HG02642 (cell line): ENCODE measurements at regions not wholly inside any gene's neighbourhood (a gene's known extent, or its start where the extent isn't known, plus 50 kb on each side); places are given as distances from the start of the nearest gene placed in this dataset.
"Not testable (repeated sequence)": the region's sequence is repeated elsewhere in the genome, so short reads cannot be mapped to it uniquely, and the experiment has no call there.

ENCODE experiments used
- ATAC-seq: cut with Tn5 transposase; IDR thresholded peaks from one replicate; pipeline ENCODE4 v1.9.1; 2021; ENCODE audit warnings: mild to moderate bottlenecking; ENCODE audit not compliant: unreplicated experiment, poor library complexity

- no peak for ATAC-seq
Observed at GRCh38 chr1:157301477-157302198, 163.4 kb upstream of the ETV3 start.

DNA sequence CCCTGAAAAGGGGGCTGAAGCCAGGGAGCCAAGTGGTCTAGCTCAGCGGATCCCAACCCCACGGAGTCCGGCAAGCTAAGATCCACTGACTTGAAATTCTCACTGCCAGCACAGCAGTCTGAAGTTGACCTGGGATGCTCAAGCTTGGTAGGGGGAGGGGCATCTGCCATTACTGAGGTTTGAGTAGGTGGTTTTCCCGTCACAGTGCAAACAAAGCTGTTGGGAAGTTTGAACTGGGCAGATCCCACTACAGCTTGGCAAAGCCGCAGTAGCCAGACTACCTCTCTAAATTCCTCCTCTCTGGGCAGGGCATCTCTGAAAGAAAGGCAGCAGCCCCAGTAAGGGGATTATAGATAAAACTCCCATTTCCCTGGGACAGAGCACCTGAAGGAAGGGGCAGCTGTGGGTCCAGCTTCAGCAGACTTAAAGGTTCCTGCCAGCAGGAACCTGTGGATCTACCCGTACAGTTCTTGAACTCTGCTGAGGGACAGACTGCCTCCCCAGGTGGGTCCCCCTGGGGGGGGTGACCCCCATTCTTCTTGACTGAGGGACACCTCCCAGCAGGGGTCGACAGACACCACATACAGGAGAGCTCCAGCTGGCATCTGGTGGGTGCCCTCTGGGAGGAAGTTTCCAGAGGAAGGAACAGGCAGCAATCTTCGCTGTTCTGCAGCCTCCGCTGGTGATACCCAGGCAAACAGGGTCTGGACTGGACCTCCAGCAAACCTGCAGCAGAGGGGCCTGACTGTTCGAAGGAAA lies 156.4 kb upstream of the ETV3 start:
- not testable (repeated sequence) for ATAC-seq

DNA sequence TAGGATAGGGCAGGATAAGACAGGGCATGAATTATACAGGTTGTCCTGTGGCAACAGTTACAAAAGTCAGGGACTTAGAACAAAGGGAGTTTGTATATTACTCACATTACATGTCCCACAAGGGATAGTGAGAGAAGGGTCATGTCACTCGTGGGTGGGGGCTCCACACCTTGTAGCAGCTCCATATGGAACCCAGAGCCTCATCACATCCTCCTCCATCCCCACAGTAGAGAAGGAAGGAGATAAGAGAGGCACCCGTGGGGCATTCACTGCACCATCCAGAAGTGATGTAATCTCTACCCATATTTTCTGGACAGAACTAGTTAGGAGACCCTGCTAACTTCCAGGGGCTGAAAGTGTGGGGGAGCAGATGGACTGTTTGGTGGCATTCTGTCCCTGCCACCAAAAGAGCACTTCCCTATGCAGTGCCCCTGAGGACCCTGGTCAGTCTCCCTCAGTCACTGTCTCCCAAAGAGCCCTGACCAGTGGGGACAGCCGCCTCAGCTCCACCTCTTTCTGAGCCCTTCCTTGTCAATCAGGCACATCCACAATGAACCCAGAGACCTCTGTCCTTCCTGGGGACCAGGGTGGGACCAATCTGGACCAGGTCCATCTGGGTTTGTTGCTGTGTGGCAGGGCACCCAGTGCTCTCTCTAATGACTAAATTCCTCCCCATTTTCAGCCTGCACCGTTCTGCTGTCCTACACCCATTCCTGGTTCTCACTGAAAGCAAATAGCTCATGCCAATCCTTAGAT lies 154.8 kb upstream of the ETV3 start:
- no peak for ATAC-seq

GRCh38 chr1:157292302-157292701 lies 154.1 kb upstream of the ETV3 start:
- no peak for ATAC-seq

GRCh38 chr1:157291083-157291482 lies 152.9 kb upstream of the ETV3 start:
- no peak for ATAC-seq

DNA sequence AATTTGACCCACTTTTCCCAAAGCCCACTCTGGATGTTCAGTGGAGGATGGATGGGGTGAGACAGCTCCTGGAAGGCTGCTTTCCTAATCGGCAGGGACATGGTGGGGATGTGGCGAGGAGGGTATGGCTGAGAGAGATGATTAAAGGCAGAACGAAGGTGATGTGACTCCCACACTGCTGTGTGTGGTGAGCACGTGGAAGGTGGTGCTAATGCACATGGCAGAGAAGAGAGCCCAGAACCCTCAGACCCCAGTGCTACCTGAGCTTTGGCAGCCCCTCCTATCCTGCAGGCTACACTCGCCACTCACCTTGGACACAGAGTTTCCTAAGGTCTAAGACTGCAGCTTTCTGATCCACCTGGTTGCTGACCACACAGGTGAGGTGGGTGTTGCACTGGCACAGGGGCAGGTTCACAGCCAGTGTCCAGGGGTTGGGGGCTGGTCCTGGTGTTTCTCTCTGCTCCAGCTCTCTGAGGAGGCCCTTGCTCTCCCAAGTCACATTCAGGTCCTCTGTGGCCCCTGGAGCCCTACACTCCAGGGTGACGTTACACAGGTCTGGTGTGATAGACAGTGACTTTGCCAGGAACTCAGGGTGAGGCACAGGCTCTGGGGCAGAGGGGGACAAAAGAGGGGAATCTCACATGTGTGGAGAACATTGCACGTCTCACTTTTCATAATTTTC lies 151.4 kb upstream of the ETV3 start:
- ATAC-seq: no peak

DNA sequence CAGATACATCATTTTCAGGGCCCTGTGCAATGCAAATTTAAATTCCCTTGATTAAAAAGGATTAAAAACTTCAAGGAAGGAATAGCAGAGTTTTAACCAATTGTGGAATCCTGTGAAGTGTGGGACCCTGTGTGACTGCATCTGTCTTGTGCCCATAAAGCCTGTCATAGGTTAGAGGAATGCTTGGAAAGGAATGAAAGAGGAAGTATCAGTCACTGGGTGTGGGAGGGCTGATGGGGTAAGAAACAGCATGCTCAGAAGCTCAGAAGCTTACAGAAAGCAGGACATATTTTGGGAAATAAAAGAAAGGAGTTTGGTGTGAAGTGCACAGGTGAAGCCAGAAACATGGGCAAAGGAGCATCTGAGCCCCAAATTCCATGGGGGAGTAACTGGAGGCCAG lies 150.8 kb upstream of the ETV3 start:
- ATAC-seq: no peak

GRCh38 chr1:157288492-157288891 lies 150.3 kb upstream of the ETV3 start:
- ATAC-seq: no peak

DNA sequence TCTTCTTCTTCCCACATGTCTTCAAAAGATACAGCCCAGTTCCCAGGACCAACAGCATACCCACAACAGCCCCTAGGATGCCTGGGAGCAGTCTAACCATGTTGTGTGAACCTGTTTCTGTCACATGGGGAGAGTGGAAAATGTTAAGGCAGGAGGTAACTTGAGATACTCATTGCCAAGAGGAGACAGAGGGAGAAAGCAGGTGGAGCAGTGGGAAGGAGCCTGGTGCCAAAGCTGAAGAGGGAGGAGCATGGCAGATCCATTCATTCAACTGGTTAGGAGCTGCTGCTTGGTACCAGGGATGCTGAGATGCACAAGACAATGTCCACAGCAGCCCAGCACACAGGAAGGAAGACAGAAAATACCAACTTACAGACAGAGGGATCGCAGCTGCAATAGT lies 149.8 kb upstream of the ETV3 start:
- ATAC-seq: no peak

DNA sequence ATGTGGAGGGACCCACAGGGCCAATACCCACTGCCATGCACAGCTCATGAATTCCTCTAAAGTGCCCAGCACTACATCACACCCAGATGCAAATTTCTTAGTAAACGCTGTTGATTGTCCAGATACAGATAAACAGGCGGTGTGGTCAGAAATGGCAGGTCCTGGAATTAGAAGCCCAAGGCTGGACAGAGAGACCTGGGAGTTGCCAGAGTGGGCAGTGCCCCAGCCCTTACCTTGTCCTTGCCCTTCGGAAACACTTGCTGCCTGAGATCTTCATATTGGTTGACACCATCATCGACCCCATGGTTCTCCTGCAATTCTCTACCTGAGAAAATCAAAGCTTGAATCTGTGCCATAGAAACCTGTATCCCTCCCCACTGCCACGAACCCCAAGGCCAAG lies 149.3 kb upstream of the ETV3 start:
- ATAC-seq: no peak

GRCh38 chr1:157286646-157287420 lies 148.6 kb upstream of the ETV3 start:
- ATAC-seq: no peak

- no peak for ATAC-seq
Observed at GRCh38 chr1:157286096-157286495, 147.9 kb upstream of the ETV3 start.

GRCh38 chr1:157284451-157284850 lies 146.3 kb upstream of the ETV3 start:
- no peak for ATAC-seq

- no peak for ATAC-seq
Observed at GRCh38 chr1:157279802-157280140, 141.6 kb upstream of the ETV3 start.

DNA sequence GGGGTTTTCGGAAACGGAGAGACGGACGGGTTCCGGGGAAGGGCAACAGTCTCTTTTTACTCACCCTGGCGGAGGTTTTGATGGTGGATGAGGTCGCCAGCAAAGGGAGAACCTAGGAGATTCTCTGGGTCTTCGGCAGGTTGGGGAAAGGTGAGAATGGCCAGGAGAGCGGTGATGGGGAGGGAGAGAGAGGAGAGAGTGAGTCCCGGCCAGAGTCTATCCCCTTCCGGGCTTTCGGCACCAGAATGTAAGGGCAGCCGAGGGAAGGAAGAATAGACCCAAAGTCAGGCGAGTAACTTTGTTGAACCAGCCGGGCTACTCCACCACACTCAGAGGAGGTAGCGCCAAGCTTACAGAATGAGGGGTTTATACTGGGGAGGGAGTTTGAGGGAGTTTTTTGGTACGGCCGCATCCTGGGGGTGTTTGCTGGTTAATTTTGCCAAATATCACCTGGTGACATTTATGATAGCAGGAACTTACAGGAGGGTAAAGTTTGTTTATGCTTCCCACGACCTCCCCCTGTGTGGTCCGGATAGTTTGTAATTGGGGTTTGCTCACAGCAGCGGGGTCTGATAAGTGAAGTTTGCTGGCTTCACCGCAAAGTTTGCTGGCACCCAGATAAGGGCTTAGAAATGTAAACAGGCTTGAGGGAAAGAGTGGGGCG lies 141.1 kb upstream of the ETV3 start:
- ATAC-seq: no peak

DNA sequence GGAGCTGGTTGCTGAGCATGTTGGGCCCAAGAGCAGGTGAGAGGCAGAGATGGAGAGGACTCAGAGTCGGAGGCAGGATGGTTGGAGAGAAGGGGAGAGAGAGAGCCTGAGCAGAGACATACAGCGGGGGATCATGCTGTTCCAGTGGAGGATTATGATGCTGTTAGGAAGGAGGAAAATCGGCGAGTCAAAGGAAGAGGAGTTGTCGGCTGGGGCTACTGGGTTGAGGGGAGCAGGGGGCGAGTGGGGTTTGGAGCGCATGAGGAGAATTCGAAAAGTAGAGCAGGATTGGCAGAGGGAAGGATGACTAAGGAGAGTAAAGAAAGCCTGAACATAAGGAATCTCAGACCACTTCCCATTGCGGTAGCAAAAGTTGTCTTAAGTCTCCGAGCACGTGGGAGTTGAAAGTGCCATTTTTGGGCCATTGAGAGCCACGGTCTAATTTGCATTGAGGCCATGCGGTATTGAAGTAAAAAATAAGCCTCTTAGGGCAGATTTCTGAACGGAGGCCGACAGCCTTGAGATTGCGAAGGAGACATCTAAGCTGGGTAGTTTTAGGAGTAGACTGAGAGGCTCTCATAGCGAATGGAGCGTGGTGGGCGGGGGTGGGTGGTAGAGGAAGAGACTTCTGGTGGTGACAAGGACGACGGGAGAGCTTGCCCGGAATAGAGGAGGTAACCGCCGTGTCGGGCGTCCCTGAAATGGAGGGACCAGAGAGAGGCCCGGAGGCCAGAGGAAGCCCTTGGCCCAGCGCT lies 140.4 kb upstream of the ETV3 start:
- no peak for ATAC-seq

DNA sequence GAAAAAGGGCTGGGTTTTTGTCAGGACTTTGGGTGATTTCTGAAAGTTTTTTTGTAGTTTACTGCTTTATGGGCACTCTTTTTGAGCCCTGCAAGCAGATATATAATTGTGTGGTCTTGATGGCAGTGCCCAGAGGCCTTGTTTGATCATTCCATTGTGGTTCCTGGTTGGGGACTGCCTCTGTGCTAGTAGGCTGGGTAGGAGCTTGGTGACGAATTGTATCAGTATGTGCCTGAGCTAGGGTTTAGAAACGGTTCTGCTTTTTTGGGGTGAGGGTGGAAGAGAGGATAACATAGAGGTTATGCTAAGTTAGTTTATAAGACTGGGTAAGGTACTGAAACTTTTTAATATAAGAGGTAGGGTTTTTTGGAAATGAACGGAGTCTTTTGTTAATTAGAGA lies 139.7 kb upstream of the ETV3 start:
- ATAC-seq: no peak

- ATAC-seq: no peak
Observed at GRCh38 chr1:157277281-157277680, 139.1 kb upstream of the ETV3 start.
